IMR-90 (cell line): ENCODE measurements at regions not wholly inside any gene's neighbourhood (a gene's known extent, or its start where the extent isn't known, plus 50 kb on each side); places are given as distances from the start of the nearest gene placed in this dataset.

Source experiments
- ATAC-seq: fragments of 200-7000 bp; cut with Tn5 transposase; 2 replicates; pipeline ENCODE4 v1.9.1; 2020; ENCODE audit warnings: low read depth, mild to moderate bottlenecking, moderate library complexity
- BruUV-seq: library from RNA; stranded (reverse); fragments of 400-500 nt; replicated peaks from 2 replicates; lab custom pipeline; 2021; lab: Mats Ljungman, UMichigan
- CTCF ChIA-PET: fragments of 300-600 bp; formaldehyde crosslinking; extraction: SDS; loops from one replicate; lab custom pipeline; 2021; ENCODE audit warnings: antibody characterized with exemption; lab: Yijun Ruan, JAX
- POLR2A ChIA-PET: fragments of 300-600 bp; sonication (Branson Sonifier 250); formaldehyde crosslinking; loops from one replicate; lab custom pipeline; 2022; ENCODE audit warnings: antibody characterized with exemption; ENCODE audit not compliant: unreplicated experiment; lab: Charles Lee
- DNase-seq: peaks from one replicate; pipeline ENCODE4 v3.0.0; 2013
- H2AFZ ChIP-seq: replicated peaks from 2 replicates; pipeline ENCODE3; 2013; ENCODE audit warnings: low read length, mild to moderate bottlenecking; ENCODE audit not compliant: poor library complexity
- H2AK5ac ChIP-seq: 2 replicates; pipeline ENCODE4 v1.6.1; 2013; ENCODE audit warnings: low read depth, low read length, inconsistent platforms
- H2AK9ac ChIP-seq: replicated peaks from 2 replicates; pipeline ENCODE3; 2013; ENCODE audit warnings: mild to moderate bottlenecking, low read depth, low read length, moderate library complexity; ENCODE audit not compliant: poor library complexity
- H2BK120ac ChIP-seq: 2 replicates; pipeline ENCODE4 v1.6.1; 2013; ENCODE audit warnings: low read depth, low read length, inconsistent platforms
- H2BK15ac ChIP-seq: 3 replicates; pipeline ENCODE4 v1.6.1; 2013; ENCODE audit warnings: low read depth, low read length, inconsistent platforms
- H2BK20ac ChIP-seq: 2 replicates; pipeline ENCODE4 v1.6.1; 2013; ENCODE audit warnings: low read depth, mild to moderate bottlenecking, inconsistent platforms, low read length, moderate library complexity
- H2BK5ac ChIP-seq: 2 replicates; pipeline ENCODE4 v1.6.1; 2013; ENCODE audit warnings: mild to moderate bottlenecking, low read depth, low read length, inconsistent platforms; ENCODE audit not compliant: poor library complexity, severe bottlenecking
- H3K14ac ChIP-seq: replicated peaks from 2 replicates; pipeline ENCODE4 v1.6.1; 2013; ENCODE audit warnings: low read depth, low read length, inconsistent platforms
- H3K18ac ChIP-seq: 2 replicates; pipeline ENCODE4 v1.6.1; 2013; ENCODE audit warnings: low read depth, low read length, control low read depth
- H3K23ac ChIP-seq: 2 replicates; pipeline ENCODE4 v1.6.1; 2013; ENCODE audit warnings: low read depth, low read length, inconsistent platforms
- H3K27ac ChIP-seq: 2 replicates; pipeline ENCODE4 v1.5.1; 2013; ENCODE audit warnings: mild to moderate bottlenecking, control low read depth, low read length; ENCODE audit not compliant: insufficient read depth
- H3K27me3 ChIP-seq: 2 replicates; pipeline ENCODE4 v1.6.1; 2013; ENCODE audit warnings: low read length; ENCODE audit not compliant: control insufficient read depth, insufficient read depth
- H3K36me3 ChIP-seq: 2 replicates; pipeline ENCODE4 v1.6.1; 2013; ENCODE audit warnings: low read length, mixed read lengths; ENCODE audit not compliant: control insufficient read depth, insufficient read depth
- H3K4ac ChIP-seq: 2 replicates; pipeline ENCODE4 v1.6.1; 2013; ENCODE audit warnings: low read depth, low read length, inconsistent platforms
- H3K4me1 ChIP-seq: 2 replicates; pipeline ENCODE4 v1.6.1; 2013; ENCODE audit warnings: low read length, mixed read lengths; ENCODE audit not compliant: control insufficient read depth, insufficient read depth
- H3K4me2 ChIP-seq: 2 replicates; pipeline ENCODE4 v1.6.1; 2013; ENCODE audit warnings: low read depth, mild to moderate bottlenecking, control low read depth, low read length, moderate library complexity
- H3K4me3 ChIP-seq: 2 replicates; pipeline ENCODE4 v1.5.1; 2013; ENCODE audit warnings: low read depth, mild to moderate bottlenecking, control low read depth, low read length, moderate library complexity; ENCODE audit not compliant: insufficient read depth
- H3K56ac ChIP-seq: 2 replicates; pipeline ENCODE4 v1.6.1; 2013; ENCODE audit warnings: low read length, inconsistent platforms; ENCODE audit not compliant: insufficient read depth; ENCODE audit errors: extremely low read depth
- H3K79me1 ChIP-seq, 2 experiments: 2 replicates each; pipeline ENCODE4 v1.6.1; 2013; ENCODE audit warnings: low read length in 2 of 2, inconsistent platforms in 1 of 2, low read depth in 1 of 2
- H3K9ac ChIP-seq: 2 replicates; pipeline ENCODE4 v1.6.1; 2013; ENCODE audit warnings: low read depth, low read length, control low read depth
- H3K9me1 ChIP-seq: 2 replicates; pipeline ENCODE4 v1.6.1; 2013; ENCODE audit warnings: low read length, inconsistent platforms; ENCODE audit not compliant: insufficient read depth
- H3K9me3 ChIP-seq: 2 replicates; pipeline ENCODE4 v1.6.1; 2013; ENCODE audit warnings: low read length; ENCODE audit not compliant: control insufficient read depth, insufficient read depth
- H4K20me1 ChIP-seq: 2 replicates; pipeline ENCODE4 v1.6.1; 2013; ENCODE audit warnings: low read length, inconsistent platforms; ENCODE audit not compliant: insufficient read depth
- H4K5ac ChIP-seq: 2 replicates; pipeline ENCODE4 v1.6.1; 2013; ENCODE audit warnings: mild to moderate bottlenecking, low read depth, low read length, control low read depth
- H4K8ac ChIP-seq, 2 experiments: 2 replicates each; pipeline ENCODE4 v1.6.1; 2013; ENCODE audit warnings: low read depth in 2 of 2, low read length in 2 of 2, control low read depth in 1 of 2, inconsistent platforms in 1 of 2
- H4K91ac ChIP-seq: 2 replicates; pipeline ENCODE4 v1.6.1; 2013; ENCODE audit warnings: low read depth, low read length, inconsistent platforms; ENCODE audit not compliant: insufficient read depth
- BHLHE40 ChIP-seq: fragments of 150-350 bp; IDR thresholded peaks from 2 replicates; pipeline ENCODE4 v1.6.1; 2016; ENCODE audit warnings: mild to moderate bottlenecking, low read depth, low read length
- CEBPB ChIP-seq: IDR thresholded peaks from 2 replicates; pipeline ENCODE4 v1.6.1; 2012; ENCODE audit warnings: low read depth, low read length, improper control_type of control experiment
- CHD1 ChIP-seq: IDR thresholded peaks from 2 replicates; pipeline ENCODE4 v1.6.1; 2012; ENCODE audit warnings: low read depth, low read length, improper control_type of control experiment
- CTCF ChIP-seq: conservative IDR thresholded peaks from 2 replicates; pipeline ENCODE4 v1.5.1; 2012; ENCODE audit warnings: mild to moderate bottlenecking, low read depth, low read length, improper control_type of control experiment
- MAFK ChIP-seq: IDR thresholded peaks from 2 replicates; pipeline ENCODE4 v1.6.1; 2012; ENCODE audit warnings: low read depth, low read length, improper control_type of control experiment
- MXI1 ChIP-seq: IDR thresholded peaks from 2 replicates; pipeline ENCODE4 v1.6.1; 2012; ENCODE audit warnings: low read depth, mild to moderate bottlenecking, low read length, moderate library complexity, borderline replicate concordance
- NFE2L2 ChIP-seq: fragments of 150-350 bp; IDR thresholded peaks from 2 replicates; pipeline ENCODE4 v1.6.1; 2016; ENCODE audit warnings: low read depth, mild to moderate bottlenecking, low read length
- RAD21 ChIP-seq: IDR thresholded peaks from 2 replicates; pipeline ENCODE4 v1.6.1; 2012; ENCODE audit warnings: low read length, improper control_type of control experiment
- RCOR1 ChIP-seq: IDR thresholded peaks from 2 replicates; pipeline ENCODE4 v1.6.1; 2012; ENCODE audit warnings: mild to moderate bottlenecking, low read length, improper control_type of control experiment; ENCODE audit not compliant: insufficient replicate concordance
- SMC3 ChIP-seq: fragments of 150-350 bp; IDR thresholded peaks from 2 replicates; pipeline ENCODE4 v1.6.1; 2016; ENCODE audit warnings: low read depth, mild to moderate bottlenecking, antibody characterized with exemption, low read length, moderate library complexity
- USF2 ChIP-seq: fragments of 150-350 bp; IDR thresholded peaks from 2 replicates; pipeline ENCODE4 v1.6.1; 2017; ENCODE audit warnings: mild to moderate bottlenecking, antibody characterized with exemption, low read length, low read depth
- WGBS, 2 experiments: methylation state at CpG; one replicate each; pipeline versions ENCODE4 v1.1.5 to v1.1.7; 2013; ENCODE audit warnings: missing lambda C conversion rate in 2 of 2; ENCODE audit not compliant: insufficient read length in 1 of 2; ENCODE audit errors: extremely low coverage in 2 of 2; 5-methylcytosine and 5-hydroxymethylcytosine counted together
- dilution Hi-C: fragments of 300-500 bp; cut with HindIII; formaldehyde crosslinking; loops from one replicate; pipeline ENCODE4 v1.14.3; 2018; ENCODE audit warnings: low sequenced_read_pairs; ENCODE audit not compliant: unreplicated experiment
- in situ Hi-C: fragments of 300-500 bp; cut with MboI; formaldehyde crosslinking; loops from 3 replicates; pipeline ENCODE4 v1.14.3; 2019; ENCODE audit warnings: low sequenced_read_pairs, inconsistent platforms, mixed read lengths
- intact Hi-C: fragments of 100-400 bp; cut with micrococcal nuclease; formaldehyde crosslinking; loops from 2 replicates; pipeline ENCODE4 v1.10.0; 2022

GRCh38 chr2:7830616-7831015 is 851.2 kb upstream of the ID2 start:
- in situ Hi-C loops = loop anchor here (25.0 kb wide), 1 partner anchor 857 kb away; the partner anchor contains the start of gene ID2
- no peak overlapping the region for H3K56ac ChIP-seq
- TF ChIP-seq SMC3 (no peak), RAD21 (no peak), BHLHE40 (no peak), USF2 (no peak), CEBPB (no peak), MXI1 (no peak), CTCF (no peak), RCOR1 (no peak), MAFK (no peak), CHD1 (no peak), NFE2L2 (no peak)
- H3K4me2 ChIP-seq = no peak overlapping the region
- H3K27ac ChIP-seq = no peak overlapping the region
- dilution Hi-C loops = no loop called here
- H4K8ac ChIP-seq = no peak overlapping the region
- no peak overlapping the region for H2BK120ac ChIP-seq
- no peak overlapping the region for H2AFZ ChIP-seq
- H3K4me1 ChIP-seq = no peaks in the 10 kb centered on the region
- intact Hi-C loops = no loop called here
- no peak overlapping the region for H2BK20ac ChIP-seq
- H3K27me3 ChIP-seq = no peaks in the 10 kb centered on the region
- H4K91ac ChIP-seq = no peak overlapping the region
- no peaks in the 10 kb centered on the region for H3K9me1 ChIP-seq
- H2AK9ac ChIP-seq = no peak overlapping the region
- CTCF ChIA-PET = no interaction called here
- no peak overlapping the region for H2BK15ac ChIP-seq
- H2BK5ac ChIP-seq = no peak overlapping the region
- ATAC-seq (no peak), DNase-seq (no peak)
- H3K23ac ChIP-seq = no peak overlapping the region
- no peak overlapping the region for H4K5ac ChIP-seq
- no peak overlapping the region for H3K14ac ChIP-seq
- H3K36me3 ChIP-seq = no peaks in the 10 kb centered on the region
- H2AK5ac ChIP-seq = no peak overlapping the region
- 40% methylated on average over 1 of the region's 2 CpGs; no CpG with 5 or more reads in 1 of the 2 experiments for WGBS, 2 experiments
- no peaks in the 10 kb centered on the region for H3K9me3 ChIP-seq
- H3K9ac ChIP-seq = no peak overlapping the region
- no peak overlapping the region for H3K4ac ChIP-seq
- POLR2A ChIA-PET = no interaction called here
- H4K20me1 ChIP-seq = no peaks in the 10 kb centered on the region
- BruUV-seq = no TSS peak
- no peaks in the 10 kb centered on the region for H3K79me1 ChIP-seq
- no peak overlapping the region for H3K4me3 ChIP-seq
- no peak overlapping the region for H3K18ac ChIP-seq
